ENCODE measurements at regions not wholly inside any gene's neighbourhood (a gene's known extent, or its start where the extent isn't known, plus 50 kb on each side); places are given as distances from the start of the nearest gene placed in this dataset.

GRCh38 chr20:59393142-59393541 lies 92.7 kb downstream of the EDN3 start:
- H3K23me2 ChIP-seq (ENCODE audit: insufficient read length, low read depth, low read length, poor library complexity, severe bottlenecking) = no peaks in the 10 kb centered on the region
- no peak overlapping the region for H4K91ac ChIP-seq (ENCODE audit: insufficient read length, low read depth, low read length)
- H4K8ac ChIP-seq (replicated peaks; ENCODE audit: insufficient read length, low read depth, low read length) = no peak overlapping the region
- no peak for DNase-seq
- Mint-ChIP-seq H3K27me3 (ENCODE audit: low read depth) (peaks cover 11% of the 10 kb centered on the region), H3K27ac (no peak overlapping the region), H3K9me3 (peaks cover 0 to 3% of the 10 kb centered on the region in 2 experiments; a peak in 1 of 5 replicates), H3K36me3 (ENCODE audit: insufficient read depth in 1 of 3, low read depth in 3 of 3) (peaks cover 0 to 4% (median 0%) of the 10 kb centered on the region in 3 experiments; a peak in 1 of 7 replicates), H3K4me1 (no peaks in the 10 kb centered on the region), H3K4me3 (no peak overlapping the region)
- no peak overlapping the region for H3K4me2 ChIP-seq (ENCODE audit: insufficient read depth, insufficient read length, low read length)
- H3K56ac ChIP-seq (ENCODE audit: insufficient read length, low read depth, low read length) = no peak overlapping the region
- no peak overlapping the region for H3K14ac ChIP-seq (ENCODE audit: insufficient read depth, low read length)
- H3K79me2 ChIP-seq (ENCODE audit: insufficient read depth, low read length) = no peaks in the 10 kb centered on the region
- no peak overlapping the region for H2BK120ac ChIP-seq (ENCODE audit: low read depth, low read length, poor library complexity, severe bottlenecking)
- H2AK5ac ChIP-seq (ENCODE audit: insufficient read length, low read length) = no peak overlapping the region
- no peak overlapping the region for H4K5ac ChIP-seq (ENCODE audit: insufficient read length, low read depth, low read length)
- H2BK5ac ChIP-seq (ENCODE audit: insufficient read length, low read length) = no peak overlapping the region
- H3T11ph ChIP-seq (ENCODE audit: low read length) = no peak overlapping the region
- no peaks in the 10 kb centered on the region for H4K20me1 ChIP-seq (ENCODE audit: control insufficient read depth, insufficient read depth, insufficient read length)
- H3K27me3 ChIP-seq (ENCODE audit: insufficient read depth, low read length) = no peaks in the 10 kb centered on the region
- H3K18ac ChIP-seq (ENCODE audit: insufficient read length, low read depth, low read length) = no peak overlapping the region
- no peak overlapping the region for H3K23ac ChIP-seq (ENCODE audit: insufficient read length, low read depth, low read length)
- H3K27ac ChIP-seq (ENCODE audit: insufficient read length, low read depth, low read length) = no peak overlapping the region
- H2BK15ac ChIP-seq (ENCODE audit: low read depth, low read length) = no peak overlapping the region
- WGBS (ENCODE audit: extremely low coverage, insufficient read length, low lambda C conversion rate) = 100% methylated on average over 3 of the region's 3 CpGs
- no peak overlapping the region for H2AFZ ChIP-seq (ENCODE audit: low read length)
- TF ChIP-seq CTCF (conservative IDR thresholded peaks at IDR 0.05) = no peak
- no peaks in the 10 kb centered on the region for H3K9me3 ChIP-seq (ENCODE audit: control insufficient read depth, low read depth, low read length)
- no peaks in the 10 kb centered on the region for H3K79me1 ChIP-seq (ENCODE audit: insufficient read depth, low read depth, low read length, poor library complexity, severe bottlenecking)
- H3K4me1 ChIP-seq (ENCODE audit: insufficient read depth, low read length) = no peaks in the 10 kb centered on the region
- H2BK12ac ChIP-seq (ENCODE audit: insufficient read length, low read depth, low read length) = no peak overlapping the region
- no peak overlapping the region for H3K9ac ChIP-seq (ENCODE audit: extremely low read depth, insufficient read length, low read length)
- no peak overlapping the region for H3K4ac ChIP-seq (ENCODE audit: low read depth, low read length)
- no peak overlapping the region for H2BK20ac ChIP-seq (ENCODE audit: low read depth, low read length, poor library complexity, severe bottlenecking)

Data from H9 (cell line).